ENCODE measurements at regions not wholly inside any gene's neighbourhood (a gene's known extent, or its start where the extent isn't known, plus 50 kb on each side); places are given as distances from the start of the nearest gene placed in this dataset.
"Not testable (repeated sequence)": the region's sequence is repeated elsewhere in the genome, so short reads cannot be mapped to it uniquely, and the experiment has no call there.

DNA sequence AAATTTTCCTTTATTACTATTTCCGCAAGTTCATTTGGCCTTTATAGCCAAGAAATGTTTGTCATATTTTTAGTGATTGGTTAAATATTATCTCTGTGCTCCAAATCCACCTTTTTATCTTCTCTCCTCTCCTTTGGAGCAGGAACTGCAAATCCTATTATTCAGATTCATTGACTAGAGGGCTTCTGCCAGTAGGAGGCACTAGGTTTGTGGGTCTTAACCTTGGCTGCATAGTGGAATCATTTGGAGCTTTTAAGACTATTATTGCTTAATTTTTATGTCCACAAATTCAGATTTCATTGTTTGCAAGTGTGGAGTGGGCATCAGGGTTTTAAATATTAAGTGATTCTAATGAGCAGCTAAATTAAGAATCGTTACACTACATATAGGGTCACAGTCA is 75.3 kb upstream of the SYT10 start:
- Histone ChIP-seq H3K27me3 (ENCODE audit: insufficient read depth, low read length) (no peaks in the 10 kb centered on the region), H3K4me1 (ENCODE audit: insufficient read depth, low read length) (no peaks in the 10 kb centered on the region), H3K4me3 (ENCODE audit: low read length in 2 of 2) (no peak overlapping the region), H3K9me3 (ENCODE audit: control insufficient read depth in 1 of 2, low read length in 2 of 2) (no peaks in the 10 kb centered on the region), H3K27ac (ENCODE audit: low read depth, low read length) (no peak overlapping the region), H3K36me3 (ENCODE audit: insufficient read depth, low read length) (no peaks in the 10 kb centered on the region)
- intact Hi-C loops (cut with micrococcal nuclease), result no loop called here
- no peak overlapping the region for H3K4me3 Mint-ChIP-seq
- POLR2A ChIA-PET (ENCODE audit: partially characterized antibody), result no interaction called here
- no peaks in the 10 kb centered on the region for H3K4me1 Mint-ChIP-seq
- H3K27me3 Mint-ChIP-seq, result no peaks in the 10 kb centered on the region
- no peak overlapping the region for H3K27ac Mint-ChIP-seq
- H3K36me3 Mint-ChIP-seq, result no peaks in the 10 kb centered on the region
- CTCF ChIA-PET (ENCODE audit: partially characterized antibody), result no interaction called here
- peaks cover 0 to 5% (median 0%) of the 10 kb centered on the region in 8 donors for H3K9me3 Mint-ChIP-seq
- no peak for DNase-seq

DNA sequence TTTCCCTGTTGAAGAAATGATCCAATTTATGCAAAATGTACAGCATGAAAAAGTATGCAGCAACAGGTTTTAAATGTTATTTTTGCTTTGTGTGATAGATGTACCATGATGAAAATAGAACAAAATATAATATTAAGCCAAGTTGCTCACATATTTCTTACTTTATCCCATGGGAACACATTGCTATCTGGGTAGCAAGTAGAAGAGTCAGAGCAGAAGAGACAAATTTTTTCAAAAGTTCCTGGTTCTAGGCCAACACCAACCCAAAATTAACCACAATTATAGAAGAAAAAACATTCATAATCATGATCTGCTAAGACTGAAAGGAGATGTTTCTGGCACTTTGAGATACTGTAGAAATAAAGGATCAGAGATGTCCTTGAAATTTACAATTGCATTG is 79.9 kb upstream of the SYT10 start:
- no peak overlapping the region for H3K4me3 Mint-ChIP-seq
- no peaks in the 10 kb centered on the region for H3K36me3 Mint-ChIP-seq
- Histone ChIP-seq H3K36me3 (ENCODE audit: insufficient read depth, low read length) (no peaks in the 10 kb centered on the region), H3K4me1 (ENCODE audit: insufficient read depth, low read length) (no peaks in the 10 kb centered on the region), H3K4me3 (ENCODE audit: low read length in 2 of 2) (no peak overlapping the region), H3K27ac (ENCODE audit: low read depth, low read length) (no peak overlapping the region), H3K27me3 (ENCODE audit: insufficient read depth, low read length) (no peaks in the 10 kb centered on the region), H3K9me3 (ENCODE audit: control insufficient read depth in 1 of 2, low read length in 2 of 2) (no peaks in the 10 kb centered on the region)
- intact Hi-C loops (cut with micrococcal nuclease), result no loop called here
- peaks cover 0 to 14% (median 10%) of the 10 kb centered on the region in 8 donors for H3K9me3 Mint-ChIP-seq
- ChIA-PET POLR2A (ENCODE audit: partially characterized antibody) (no interaction called here), CTCF (ENCODE audit: partially characterized antibody) (no interaction called here)
- no peaks in the 10 kb centered on the region for H3K4me1 Mint-ChIP-seq
- no peaks in the 10 kb centered on the region for H3K27me3 Mint-ChIP-seq
- no peak for DNase-seq
- H3K27ac Mint-ChIP-seq, result no peak overlapping the region

DNA sequence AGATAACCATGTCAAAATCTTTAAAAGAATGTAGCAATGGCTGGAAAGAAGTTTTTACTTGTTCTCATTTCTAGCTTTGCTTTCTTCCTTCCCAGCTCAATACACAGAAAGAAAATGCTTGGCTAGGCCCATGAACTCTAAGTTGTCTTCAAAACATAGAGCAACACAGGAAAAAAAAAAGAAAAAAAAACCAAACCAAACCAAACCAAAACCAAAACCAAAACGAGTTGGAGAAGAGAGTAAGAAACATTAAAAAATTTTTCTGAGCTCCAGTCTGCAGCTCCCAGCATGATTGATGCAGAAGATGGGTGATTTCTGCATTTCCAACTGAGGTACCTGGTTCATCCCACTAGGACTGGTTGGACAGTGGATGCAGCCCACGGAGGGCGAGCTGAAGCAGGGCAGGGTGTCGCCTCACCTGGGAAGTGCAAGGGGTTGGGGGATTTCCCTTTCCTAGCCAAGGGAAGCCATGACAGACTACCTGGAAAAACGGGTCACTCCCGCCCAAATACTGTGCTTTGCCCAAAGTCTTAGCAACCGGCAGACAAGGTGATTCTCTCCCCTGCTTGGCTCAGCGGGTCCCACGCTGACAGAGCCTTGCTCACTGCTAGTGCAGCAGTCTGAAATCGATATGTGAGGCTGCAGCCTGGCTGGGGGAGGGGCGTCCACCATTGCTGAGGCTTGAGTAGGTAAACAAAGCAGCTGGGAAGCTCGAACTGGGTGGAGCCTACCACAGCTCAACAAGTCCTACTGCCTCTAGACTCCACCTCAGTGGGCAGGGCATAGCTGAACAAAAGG is 81.1 kb upstream of the SYT10 start:
- H3K9me3 ChIP-seq (ENCODE audit: control insufficient read depth in 1 of 2, low read length in 2 of 2); H3K36me3 ChIP-seq (ENCODE audit: insufficient read depth, low read length); H3K27me3 Mint-ChIP-seq; CTCF ChIA-PET (ENCODE audit: partially characterized antibody); intact Hi-C loops (cut with micrococcal nuclease); H3K36me3 Mint-ChIP-seq; DNase-seq; H3K27ac Mint-ChIP-seq; H3K4me1 ChIP-seq (ENCODE audit: insufficient read depth, low read length); H3K4me3 ChIP-seq (ENCODE audit: low read length in 2 of 2); H3K4me1 Mint-ChIP-seq; H3K27ac ChIP-seq (ENCODE audit: low read depth, low read length); H3K4me3 Mint-ChIP-seq; POLR2A ChIA-PET (ENCODE audit: partially characterized antibody); H3K27me3 ChIP-seq (ENCODE audit: insufficient read depth, low read length): not testable (repeated sequence)
- peaks cover 0 to 22% (median 16%) of the 10 kb centered on the region in 8 donors for H3K9me3 Mint-ChIP-seq

DNA sequence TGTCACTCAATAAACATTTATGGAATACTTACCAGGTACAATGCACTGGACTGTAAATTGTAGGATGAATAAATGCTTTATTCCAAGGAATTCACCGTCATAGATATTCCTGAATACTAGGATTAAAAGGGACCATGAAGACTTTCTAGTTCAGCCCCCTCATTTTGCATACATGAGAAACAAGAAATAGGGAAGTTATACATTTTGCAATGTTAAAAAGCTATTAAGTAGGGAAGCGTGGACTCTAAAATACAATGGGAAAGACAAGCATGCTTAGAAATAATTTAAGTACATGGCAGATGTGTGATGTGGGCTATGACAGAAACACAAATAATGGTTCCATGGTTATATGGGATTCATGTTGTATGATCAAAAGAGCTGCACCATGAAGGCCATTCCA is 89.4 kb upstream of the SYT10 start:
- Mint-ChIP-seq H3K27ac (no peak overlapping the region), H3K36me3 (no peaks in the 10 kb centered on the region), H3K9me3 (peaks cover 0 to 16% (median 10%) of the 10 kb centered on the region in 8 donors), H3K4me3 (no peak overlapping the region), H3K27me3 (no peaks in the 10 kb centered on the region), H3K4me1 (no peaks in the 10 kb centered on the region)
- H3K4me3 ChIP-seq (ENCODE audit: low read length in 2 of 2), result no peak overlapping the region
- intact Hi-C loops (cut with micrococcal nuclease), result no loop called here
- DNase-seq, result no peak
- no peaks in the 10 kb centered on the region for H3K36me3 ChIP-seq (ENCODE audit: insufficient read depth, low read length)
- H3K9me3 ChIP-seq (ENCODE audit: control insufficient read depth in 1 of 2, low read length in 2 of 2), result no peaks in the 10 kb centered on the region
- H3K4me1 ChIP-seq (ENCODE audit: insufficient read depth, low read length), result no peaks in the 10 kb centered on the region
- POLR2A ChIA-PET (ENCODE audit: partially characterized antibody), result no interaction called here
- no peaks in the 10 kb centered on the region for H3K27me3 ChIP-seq (ENCODE audit: insufficient read depth, low read length)
- H3K27ac ChIP-seq (ENCODE audit: low read depth, low read length), result no peak overlapping the region
- CTCF ChIA-PET (ENCODE audit: partially characterized antibody), result no interaction called here

DNA sequence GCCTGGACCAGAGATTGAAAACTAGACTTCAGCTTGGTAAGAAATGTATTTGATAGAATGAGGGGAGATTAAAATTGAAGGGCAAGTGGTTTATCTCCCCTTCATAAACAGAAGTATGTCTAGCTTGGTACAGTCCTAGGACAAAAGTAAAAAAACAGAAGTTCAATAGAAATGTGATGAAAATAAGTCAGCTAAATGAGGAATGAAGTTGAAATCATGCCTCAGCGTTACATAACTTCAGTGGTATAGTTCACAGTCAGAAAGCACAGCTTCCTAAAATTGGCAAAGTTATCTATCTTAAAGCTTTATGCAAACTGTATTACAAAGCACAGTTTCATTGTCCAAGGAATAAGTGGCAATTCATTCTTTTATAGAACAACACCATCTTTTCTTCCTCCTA is 90.2 kb upstream of the SYT10 start:
- intact Hi-C loops (cut with micrococcal nuclease), result no loop called here
- Histone ChIP-seq H3K9me3 (ENCODE audit: control insufficient read depth in 1 of 2, low read length in 2 of 2) (no peaks in the 10 kb centered on the region), H3K27me3 (ENCODE audit: insufficient read depth, low read length) (no peaks in the 10 kb centered on the region), H3K4me3 (ENCODE audit: low read length in 2 of 2) (no peak overlapping the region), H3K4me1 (ENCODE audit: insufficient read depth, low read length) (no peaks in the 10 kb centered on the region), H3K36me3 (ENCODE audit: insufficient read depth, low read length) (no peaks in the 10 kb centered on the region), H3K27ac (ENCODE audit: low read depth, low read length) (no peak overlapping the region)
- ChIA-PET POLR2A (ENCODE audit: partially characterized antibody) (no interaction called here), CTCF (ENCODE audit: partially characterized antibody) (no interaction called here)
- no peaks in the 10 kb centered on the region for H3K36me3 Mint-ChIP-seq
- no peaks in the 10 kb centered on the region for H3K27me3 Mint-ChIP-seq
- H3K9me3 Mint-ChIP-seq, result peaks cover 0 to 16% (median 9%) of the 10 kb centered on the region in 8 donors
- no peak for DNase-seq
- H3K27ac Mint-ChIP-seq, result no peak overlapping the region
- no peak overlapping the region for H3K4me3 Mint-ChIP-seq
- H3K4me1 Mint-ChIP-seq, result no peaks in the 10 kb centered on the region

DNA sequence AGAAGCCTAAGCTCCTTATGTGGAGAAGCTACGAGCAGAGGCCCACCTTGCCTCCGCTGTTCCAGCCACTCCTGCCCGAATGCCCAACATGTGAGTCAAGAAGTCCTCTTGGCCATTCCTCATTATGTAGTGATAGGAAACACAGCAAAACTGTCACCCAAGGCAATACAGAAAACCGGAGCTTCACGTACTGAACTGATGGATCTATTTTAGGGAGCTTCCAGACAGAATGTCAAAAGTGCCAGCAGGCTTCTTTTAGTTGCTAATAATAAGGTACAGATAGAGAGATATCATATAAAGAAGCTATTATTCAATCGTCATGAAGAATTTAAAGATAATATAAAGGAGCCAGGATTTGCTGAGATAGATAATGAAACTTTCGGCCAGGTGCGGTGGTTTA is 91.6 kb upstream of the SYT10 start:
- Histone ChIP-seq H3K27ac (ENCODE audit: low read depth, low read length) (no peak overlapping the region), H3K4me3 (ENCODE audit: low read length in 2 of 2) (no peak overlapping the region), H3K9me3 (ENCODE audit: control insufficient read depth in 1 of 2, low read length in 2 of 2) (no peaks in the 10 kb centered on the region), H3K4me1 (ENCODE audit: insufficient read depth, low read length) (no peaks in the 10 kb centered on the region), H3K36me3 (ENCODE audit: insufficient read depth, low read length) (no peaks in the 10 kb centered on the region), H3K27me3 (ENCODE audit: insufficient read depth, low read length) (no peaks in the 10 kb centered on the region)
- Mint-ChIP-seq H3K36me3 (no peaks in the 10 kb centered on the region), H3K27me3 (no peaks in the 10 kb centered on the region), H3K9me3 (peaks cover 0 to 6% (median 0%) of the 10 kb centered on the region in 8 donors), H3K27ac (no peak overlapping the region), H3K4me3 (no peak overlapping the region), H3K4me1 (no peaks in the 10 kb centered on the region)
- intact Hi-C loops (cut with micrococcal nuclease), result no loop called here
- POLR2A ChIA-PET (ENCODE audit: partially characterized antibody), result no interaction called here
- DNase-seq, result no peak
- CTCF ChIA-PET (ENCODE audit: partially characterized antibody), result no interaction called here

DNA sequence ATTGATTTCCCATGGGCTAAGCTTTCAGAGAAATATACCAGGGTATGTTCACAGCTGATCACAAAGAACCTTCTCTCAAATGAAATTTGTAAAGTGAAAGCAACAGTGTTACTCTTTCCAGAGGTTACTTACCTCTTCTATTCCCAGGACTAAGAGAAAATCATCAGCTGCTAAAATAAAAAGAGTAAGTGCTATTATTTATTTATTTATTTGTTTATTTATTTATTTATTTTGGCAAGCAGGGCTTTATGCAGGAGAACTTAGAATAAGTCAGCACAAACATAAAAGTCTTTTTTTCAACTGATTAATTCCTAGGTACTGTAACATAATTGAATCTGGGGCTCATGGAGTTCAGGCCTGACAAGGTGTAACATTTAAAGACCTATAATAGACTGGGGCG is 93.9 kb upstream of the SYT10 start:
- CTCF ChIA-PET (ENCODE audit: partially characterized antibody), result no interaction called here
- no peaks in the 10 kb centered on the region for H3K27me3 Mint-ChIP-seq
- H3K4me1 Mint-ChIP-seq, result no peaks in the 10 kb centered on the region

DNA sequence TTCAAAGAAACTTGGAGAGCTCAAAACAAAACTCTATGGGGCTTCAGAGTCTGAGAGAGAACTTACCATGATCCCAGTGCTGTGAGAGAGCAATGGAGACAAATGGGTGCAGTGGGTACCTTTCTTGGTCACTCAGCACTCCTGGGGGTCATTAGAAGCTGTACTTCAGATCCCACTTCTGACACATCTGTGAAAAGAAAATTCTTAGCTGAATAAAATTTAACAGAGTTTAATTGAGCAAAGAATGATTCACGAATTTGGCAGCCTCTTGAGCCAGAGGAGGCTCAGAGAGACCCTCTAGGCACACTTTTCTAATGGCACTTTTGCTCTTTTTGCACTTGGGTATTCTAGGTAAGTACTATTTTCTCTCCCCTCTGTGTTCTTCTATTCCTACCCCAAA is 96.8 kb upstream of the SYT10 start:
- Mint-ChIP-seq H3K4me1 (no peaks in the 10 kb centered on the region), H3K4me3 (no peak overlapping the region), H3K9me3 (peaks cover 2 to 14% (median 3%) of the 10 kb centered on the region in 8 donors), H3K36me3 (no peaks in the 10 kb centered on the region), H3K27me3 (no peaks in the 10 kb centered on the region), H3K27ac (no peak overlapping the region)
- ChIA-PET CTCF (ENCODE audit: partially characterized antibody) (no interaction called here), POLR2A (ENCODE audit: partially characterized antibody) (no interaction called here)
- H3K36me3 ChIP-seq (ENCODE audit: insufficient read depth, low read length), result no peaks in the 10 kb centered on the region
- H3K4me1 ChIP-seq (ENCODE audit: insufficient read depth, low read length), result no peaks in the 10 kb centered on the region
- H3K9me3 ChIP-seq (ENCODE audit: control insufficient read depth in 1 of 2, low read length in 2 of 2), result no peaks in the 10 kb centered on the region
- no peak for DNase-seq
- intact Hi-C loops (cut with micrococcal nuclease), result no loop called here
- H3K27me3 ChIP-seq (ENCODE audit: insufficient read depth, low read length), result no peaks in the 10 kb centered on the region
- H3K4me3 ChIP-seq (ENCODE audit: low read length in 2 of 2), result no peak overlapping the region
- no peak overlapping the region for H3K27ac ChIP-seq (ENCODE audit: low read depth, low read length)

More for the DNA sequence above, 93.9 kb upstream of the SYT10 start:
- Histone ChIP-seq H3K4me3 (ENCODE audit: low read length in 2 of 2) (no peak overlapping the region), H3K36me3 (ENCODE audit: insufficient read depth, low read length) (no peaks in the 10 kb centered on the region), H3K27ac (ENCODE audit: low read depth, low read length) (no peak overlapping the region), H3K27me3 (ENCODE audit: insufficient read depth, low read length) (no peaks in the 10 kb centered on the region), H3K4me1 (ENCODE audit: insufficient read depth, low read length) (no peaks in the 10 kb centered on the region), H3K9me3 (ENCODE audit: control insufficient read depth in 1 of 2, low read length in 2 of 2) (no peaks in the 10 kb centered on the region)
- POLR2A ChIA-PET (ENCODE audit: partially characterized antibody), result no interaction called here
- no peak for DNase-seq
- Mint-ChIP-seq H3K36me3 (no peaks in the 10 kb centered on the region), H3K4me3 (no peak overlapping the region), H3K9me3 (peaks cover 0 to 3% (median 0%) of the 10 kb centered on the region in 8 donors), H3K27ac (no peak overlapping the region)
- intact Hi-C loops (cut with micrococcal nuclease), result no loop called here
